HG02763 (cell line): ENCODE measurements at regions not wholly inside any gene's neighbourhood (a gene's known extent, or its start where the extent isn't known, plus 50 kb on each side); places are given as distances from the start of the nearest gene placed in this dataset.
"Not testable (repeated sequence)": the region's sequence is repeated elsewhere in the genome, so short reads cannot be mapped to it uniquely, and the experiment has no call there.

Source experiments
- ATAC-seq: cut with Tn5 transposase; IDR thresholded peaks from one replicate; pipeline ENCODE4 v1.9.1; 2021; ENCODE audit warnings: mild to moderate bottlenecking, moderate library complexity; ENCODE audit not compliant: unreplicated experiment

GRCh38 chr13:30816736-30817135, 81.4 kb downstream of the ALOX5AP start:
- no peak for ATAC-seq

GRCh38 chr13:30818323-30818960, 83.1 kb downstream of the ALOX5AP start:
- no peak for ATAC-seq

- no peak for ATAC-seq
These were observed 84.0 kb downstream of the ALOX5AP start for GRCh38 chr13:30819136-30819888.

- ATAC-seq, result no peak
These were observed 84.7 kb upstream of the MEDAG start for GRCh38 chr13:30821421-30821820.

- no peak for ATAC-seq
These were observed 81.4 kb upstream of the MEDAG start for GRCh38 chr13:30824651-30825050.

GRCh38 chr13:30826911-30827577, 79.0 kb upstream of the MEDAG start:
- ATAC-seq, result no peak

- no peak for ATAC-seq
These were observed 78.5 kb upstream of the MEDAG start for GRCh38 chr13:30827578-30827925.

- ATAC-seq, result no peak
These were observed 76.8 kb upstream of the MEDAG start for GRCh38 chr13:30829145-30829832.

- no peak for ATAC-seq
These were observed 76.0 kb upstream of the MEDAG start for GRCh38 chr13:30829833-30830637.

GRCh38 chr13:30830638-30830965, 75.5 kb upstream of the MEDAG start:
- no peak for ATAC-seq

GRCh38 chr13:30831515-30831914, 74.6 kb upstream of the MEDAG start:
- no peak for ATAC-seq

GRCh38 chr13:30832377-30832776, 73.7 kb upstream of the MEDAG start:
- ATAC-seq, result no peak

GRCh38 chr13:30832845-30833332, 73.2 kb upstream of the MEDAG start:
- ATAC-seq, result no peak

GRCh38 chr13:30835442-30835841, 70.6 kb upstream of the MEDAG start:
- no peak for ATAC-seq

- ATAC-seq, result no peak
These were observed 68.6 kb upstream of the MEDAG start for GRCh38 chr13:30837227-30838159.

GRCh38 chr13:30839636-30840035, 66.4 kb upstream of the MEDAG start:
- not testable (repeated sequence) for ATAC-seq

GRCh38 chr13:30840515-30840914, 65.6 kb upstream of the MEDAG start:
- no peak for ATAC-seq

GRCh38 chr13:30841154-30841553, 64.9 kb upstream of the MEDAG start:
- ATAC-seq, result no peak

- ATAC-seq, result no peak
These were observed 62.5 kb upstream of the MEDAG start for GRCh38 chr13:30843548-30843947.
